RWPE2 (cell line): ENCODE measurements at regions not wholly inside any gene's neighbourhood (a gene's known extent, or its start where the extent isn't known, plus 50 kb on each side); places are given as distances from the start of the nearest gene placed in this dataset.
A peak's percentile ranks its signal among the peaks of the same experiment; 100 is the strongest.

ENCODE experiments used
- ATAC-seq: fragments of 200-7000 bp; cut with Tn5 transposase; 3 replicates; pipeline ENCODE4 v1.9.1; 2021; ENCODE audit warnings: low read depth
- DNase-seq: peaks from one replicate; pipeline ENCODE4 v3.0.0-alpha.2; 2020; ENCODE audit warnings: low spot score
- H3K27ac ChIP-seq: fragments of 450-650 bp; 2 replicates; pipeline ENCODE4 v1.5.1; 2017; ENCODE audit warnings: mild to moderate bottlenecking; ENCODE audit not compliant: poor library complexity, severe bottlenecking
- H3K27me3 ChIP-seq: fragments of 250-450 bp; sonication (Bioruptor Pico); 2 replicates; pipeline ENCODE4 v1.5.1; 2021; ENCODE audit warnings: mild to moderate bottlenecking, moderate library complexity; ENCODE audit not compliant: insufficient read depth, poor library complexity, severe bottlenecking
- H3K36me3 ChIP-seq: fragments of 250-450 bp; sonication (Bioruptor Pico); 2 replicates; pipeline ENCODE4 v1.5.1; 2020; ENCODE audit warnings: low read depth, mild to moderate bottlenecking, moderate library complexity
- H3K4me1 ChIP-seq: fragments of 250-450 bp; sonication (Bioruptor Pico); 2 replicates; pipeline ENCODE4 v1.5.1; 2021; ENCODE audit warnings: mild to moderate bottlenecking, moderate library complexity; ENCODE audit not compliant: insufficient read depth, poor library complexity, severe bottlenecking
- H3K4me3 ChIP-seq: fragments of 250-450 bp; sonication (Bioruptor Pico); 2 replicates; pipeline ENCODE4 v1.5.1; 2021; ENCODE audit warnings: mild to moderate bottlenecking, moderate library complexity; ENCODE audit not compliant: severe bottlenecking
- H3K9me3 ChIP-seq: fragments of 250-450 bp; sonication (Bioruptor Pico); 2 replicates; pipeline ENCODE4 v1.5.1; 2021; ENCODE audit warnings: mild to moderate bottlenecking, moderate library complexity; ENCODE audit not compliant: severe bottlenecking
- TF ChIP-seq, protein P1 (sequence below): fragments of 450-650 bp; IDR thresholded peaks from one replicate; pipeline ENCODE4 v1.5.1; 2017; ENCODE audit warnings: mild to moderate bottlenecking, moderate library complexity; ENCODE audit not compliant: poor library complexity, severe bottlenecking

DNA sequence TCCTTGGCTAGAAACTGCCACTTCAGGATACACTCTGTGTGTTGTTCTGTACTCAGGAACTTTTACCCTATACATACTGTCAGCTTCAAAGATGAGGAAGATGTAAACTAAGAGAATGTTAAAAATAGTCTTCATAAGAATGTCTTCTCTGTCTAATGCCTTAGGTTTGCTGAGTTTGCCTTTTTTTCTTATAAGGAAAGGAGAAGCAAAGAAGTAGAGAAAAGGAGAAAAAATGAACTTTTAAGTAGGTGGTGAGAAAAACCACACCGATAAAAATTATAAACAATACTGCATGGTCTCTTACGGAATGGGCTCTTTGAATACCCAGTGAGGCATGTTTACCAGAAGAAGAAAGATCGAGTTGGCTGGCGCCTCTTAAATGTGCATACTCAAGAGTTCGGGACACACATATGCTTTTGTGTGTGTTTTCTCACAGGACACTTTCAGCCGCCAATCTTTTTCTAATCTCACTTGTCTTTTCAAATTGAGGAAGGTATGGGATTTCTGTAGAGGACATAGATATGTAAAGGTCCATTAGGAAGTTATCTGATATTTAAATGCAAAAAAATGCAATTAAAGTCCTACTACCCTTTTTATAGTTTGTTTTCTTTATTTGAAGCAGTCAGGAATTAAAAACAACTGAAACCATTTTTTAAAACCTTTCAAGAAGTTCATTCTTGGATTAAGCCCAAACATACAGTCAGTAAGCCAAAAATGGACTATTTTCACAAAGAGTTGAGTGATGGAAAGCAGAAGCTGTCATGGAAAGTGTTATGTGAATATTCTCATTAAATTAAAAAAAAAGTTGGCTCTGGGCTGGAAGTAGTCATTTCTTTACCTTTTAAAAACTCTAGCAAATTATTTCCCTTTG is 100.6 kb upstream of the MDFIC start:
- Histone ChIP-seq H3K9me3 (no peaks in the 10 kb centered on the region), H3K36me3 (no peaks in the 10 kb centered on the region), H3K4me3 (no peak overlapping the region), H3K27ac (peak overlapping the region; percentile 97), H3K27me3 (no peaks in the 10 kb centered on the region), H3K4me1 (peaks cover 24% of the 10 kb centered on the region)
- ATAC-seq (no peak), DNase-seq (no peak)
- TF ChIP-seq, protein P1, sequence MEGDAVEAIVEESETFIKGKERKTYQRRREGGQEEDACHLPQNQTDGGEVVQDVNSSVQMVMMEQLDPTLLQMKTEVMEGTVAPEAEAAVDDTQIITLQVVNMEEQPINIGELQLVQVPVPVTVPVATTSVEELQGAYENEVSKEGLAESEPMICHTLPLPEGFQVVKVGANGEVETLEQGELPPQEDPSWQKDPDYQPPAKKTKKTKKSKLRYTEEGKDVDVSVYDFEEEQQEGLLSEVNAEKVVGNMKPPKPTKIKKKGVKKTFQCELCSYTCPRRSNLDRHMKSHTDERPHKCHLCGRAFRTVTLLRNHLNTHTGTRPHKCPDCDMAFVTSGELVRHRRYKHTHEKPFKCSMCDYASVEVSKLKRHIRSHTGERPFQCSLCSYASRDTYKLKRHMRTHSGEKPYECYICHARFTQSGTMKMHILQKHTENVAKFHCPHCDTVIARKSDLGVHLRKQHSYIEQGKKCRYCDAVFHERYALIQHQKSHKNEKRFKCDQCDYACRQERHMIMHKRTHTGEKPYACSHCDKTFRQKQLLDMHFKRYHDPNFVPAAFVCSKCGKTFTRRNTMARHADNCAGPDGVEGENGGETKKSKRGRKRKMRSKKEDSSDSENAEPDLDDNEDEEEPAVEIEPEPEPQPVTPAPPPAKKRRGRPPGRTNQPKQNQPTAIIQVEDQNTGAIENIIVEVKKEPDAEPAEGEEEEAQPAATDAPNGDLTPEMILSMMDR: no peak

DNA sequence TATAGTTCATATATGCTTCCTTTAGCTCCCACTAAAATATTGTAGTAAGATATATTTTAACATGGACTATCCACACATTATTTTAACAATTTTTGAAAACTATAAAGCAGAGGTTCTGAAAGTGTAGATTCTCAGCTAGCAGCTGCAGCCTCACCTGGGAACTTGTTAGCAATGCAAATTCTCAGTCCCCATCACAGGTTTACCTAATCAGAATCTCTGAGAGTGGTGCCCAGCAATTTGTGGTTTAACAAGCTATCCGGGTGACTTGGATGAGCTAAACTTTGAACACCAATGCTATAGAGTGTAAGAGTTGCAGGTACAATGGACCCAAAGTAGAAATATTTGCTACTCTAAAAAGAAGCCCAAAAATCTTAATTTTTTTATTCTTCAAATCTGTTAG is 99.8 kb upstream of the MDFIC start:
- DNase-seq (no peak), ATAC-seq (no peak)
- no peak overlapping the region for H3K27ac ChIP-seq
- no peak overlapping the region for H3K4me3 ChIP-seq
- H3K4me1 ChIP-seq: peaks cover 24% of the 10 kb centered on the region
- H3K36me3 ChIP-seq: 0 out of 2 replicates have a peak, but pooled peaks cover 3% of the 10 kb centered on the region
- no peaks in the 10 kb centered on the region for H3K27me3 ChIP-seq
- peaks cover 2% of the 10 kb centered on the region for H3K9me3 ChIP-seq
- TF ChIP-seq, protein P1: no peak

DNA sequence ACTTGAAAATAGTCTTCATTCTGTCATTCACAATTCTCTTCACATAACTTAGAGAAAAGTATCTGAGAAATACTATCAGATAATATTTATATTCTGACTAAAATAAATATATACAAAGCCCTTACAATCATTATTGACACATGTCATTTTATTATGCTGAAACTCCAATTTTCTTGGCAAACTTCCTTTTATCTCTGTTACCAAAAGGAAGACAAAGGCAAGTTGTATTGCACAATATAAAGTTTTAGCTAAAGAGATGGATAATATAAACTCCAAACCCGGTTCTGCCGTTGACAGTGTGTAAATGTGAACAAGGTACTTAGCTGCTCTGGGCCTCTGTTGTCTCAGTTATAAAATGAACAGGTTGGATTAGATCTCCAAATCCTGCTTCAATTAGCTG is 99.0 kb upstream of the MDFIC start:
- ATAC-seq: no peak
- TF ChIP-seq, protein P1: no peak
- H3K27me3 ChIP-seq: no peaks in the 10 kb centered on the region
- H3K4me1 ChIP-seq: peaks cover 24% of the 10 kb centered on the region
- no peak for DNase-seq
- peak overlapping the region; percentile 7 for H3K27ac ChIP-seq
- H3K36me3 ChIP-seq: 0 out of 2 replicates have a peak, but pooled peaks cover 5% of the 10 kb centered on the region
- H3K9me3 ChIP-seq: peaks cover 5% of the 10 kb centered on the region
- no peak overlapping the region for H3K4me3 ChIP-seq

DNA sequence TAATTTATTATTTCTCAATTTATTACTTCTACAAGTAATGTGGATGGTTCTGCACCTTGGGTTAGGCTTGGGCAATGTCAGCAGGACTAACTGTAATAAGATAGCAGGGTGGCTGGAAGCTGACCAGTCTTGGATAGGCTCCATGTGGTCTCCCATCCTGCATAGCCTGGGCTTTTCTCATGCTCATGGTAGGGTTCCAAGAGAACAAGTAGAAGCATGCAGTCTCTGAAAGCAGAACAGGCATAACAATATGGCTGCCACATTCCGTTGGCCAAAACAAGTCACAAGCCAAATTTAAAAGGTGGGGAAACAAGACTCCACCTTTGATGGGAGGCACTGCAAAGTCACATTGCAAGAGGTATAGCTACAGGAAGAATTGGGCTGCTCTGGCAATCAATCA is 98.6 kb upstream of the MDFIC start:
- ATAC-seq: peak; percentile 21; the same call in 1 of the 3 replicates
- peaks cover 19% of the 10 kb centered on the region for H3K4me1 ChIP-seq
- H3K36me3 ChIP-seq: 0 out of 2 replicates have a peak, but pooled peaks cover 5% of the 10 kb centered on the region
- no peaks in the 10 kb centered on the region for H3K27me3 ChIP-seq
- H3K9me3 ChIP-seq: peaks cover 5% of the 10 kb centered on the region
- no peak for DNase-seq
- peak overlapping the region; percentile 7 for H3K27ac ChIP-seq
- TF ChIP-seq, protein P1: no peak
- H3K4me3 ChIP-seq: no peak overlapping the region
